GM12878 (cell line): ENCODE measurements at regions not wholly inside any gene's neighbourhood (a gene's known extent, or its start where the extent isn't known, plus 50 kb on each side); places are given as distances from the start of the nearest gene placed in this dataset.

Source experiments
- ATAC-seq: fragments of 200-7000 bp; cut with Tn5 transposase; 3 replicates; pipeline ENCODE4 v1.9.1; 2020; ENCODE audit warnings: mild to moderate bottlenecking, moderate library complexity
- BruUV-seq: library from RNA; stranded (reverse); fragments of 400-500 nt; replicated peaks from 2 replicates; lab custom pipeline; 2021; lab: Mats Ljungman, UMichigan
- CTCF ChIA-PET: fragments of 300-600 bp; sonication (Branson Sonifier 250); formaldehyde crosslinking; extraction: SDS; loops from one replicate; lab custom pipeline; 2021; ENCODE audit warnings: inconsistent platforms; lab: Yijun Ruan, JAX
- POLR2A ChIA-PET: fragments of 350-600 bp; formaldehyde crosslinking; extraction: SDS; loops from one replicate; lab custom pipeline; 2021; ENCODE audit warnings: inconsistent platforms; lab: Charles Lee
- RAD21 ChIA-PET: fragments of 300-600 bp; sonication (Branson Sonifier 250); formaldehyde crosslinking; loops from one replicate; lab custom pipeline; 2023; ENCODE audit warnings: antibody characterized with exemption; ENCODE audit not compliant: unreplicated experiment; lab: Charles Lee
- SMC1A ChIA-PET: fragments of 300-600 bp; sonication (Branson Sonifier 250); formaldehyde crosslinking; loops from one replicate; lab custom pipeline; 2023; ENCODE audit not compliant: unreplicated experiment, uncharacterized antibody; lab: Charles Lee
- DNase-seq: peaks from one replicate; pipeline ENCODE4 v3.0.0-alpha.2; 2011; ENCODE audit warnings: low read depth, low spot score
- FAIRE-seq: peaks from 3 replicates; lab custom pipeline; 2011; peaks lifted over from hg19 to GRCh38; lab: Jason Lieb, UNC
- H2AFZ ChIP-seq: 2 replicates; pipeline ENCODE4 v1.6.0; 2011; ENCODE audit warnings: low read depth, low read length, control low read depth; ENCODE audit not compliant: control insufficient read depth
- H3K27ac ChIP-seq: 2 replicates; pipeline ENCODE4 v1.5.1; 2011; ENCODE audit warnings: control low read depth; ENCODE audit not compliant: control insufficient read depth, insufficient read depth
- H3K27me3 ChIP-seq, 2 experiments: replicated peaks in 1 of 2; 2 replicates each; pipeline versions ENCODE4 v1.6.0 to v1.6.1; 2011; ENCODE audit warnings: low read length in 1 of 2; ENCODE audit not compliant: control insufficient read depth in 2 of 2, insufficient read depth in 2 of 2
- H3K36me3 ChIP-seq, 2 experiments: 2 replicates each; pipeline ENCODE4 v1.5.1; 2011; ENCODE audit warnings: low read length in 1 of 2; ENCODE audit not compliant: control insufficient read depth in 2 of 2, insufficient read depth in 2 of 2
- H3K4me1 ChIP-seq: 2 replicates; pipeline ENCODE4 v1.6.1; 2011; ENCODE audit warnings: mild to moderate bottlenecking, low read length, moderate library complexity, mixed read lengths; ENCODE audit not compliant: control insufficient read depth, insufficient read depth
- H3K4me2 ChIP-seq: 2 replicates; pipeline ENCODE4 v1.6.0; 2011; ENCODE audit warnings: control low read depth; ENCODE audit not compliant: control insufficient read depth, insufficient read depth
- H3K4me3 ChIP-seq: fragments of 200-600 bp; sonication (generic); 2 replicates; pipeline ENCODE4 v1.5.1; 2016
- H3K79me2 ChIP-seq: 2 replicates; pipeline ENCODE4 v1.6.0; 2011; ENCODE audit warnings: low read length; ENCODE audit not compliant: control insufficient read depth, insufficient read depth
- H3K9ac ChIP-seq: 2 replicates; pipeline ENCODE4 v1.8.0; 2011; ENCODE audit warnings: low read length, control low read depth, mixed read lengths; ENCODE audit not compliant: control insufficient read depth, insufficient read depth
- H3K9me3 ChIP-seq: replicated peaks from 3 replicates; pipeline ENCODE4 v1.5.1; 2011; ENCODE audit warnings: mild to moderate bottlenecking, low read length; ENCODE audit not compliant: control insufficient read depth, insufficient read depth
- H4K20me1 ChIP-seq: 2 replicates; pipeline ENCODE4 v1.6.0; 2011; ENCODE audit not compliant: control insufficient read depth, insufficient read depth
- CEBPB ChIP-seq, 2 experiments: fragments of 150-350 bp in 1 of 2; IDR thresholded peaks; 2 replicates each; pipeline ENCODE4 v1.6.1; 2012 to 2014; ENCODE audit warnings: low read depth in 2 of 2, low read length in 2 of 2, borderline replicate concordance in 1 of 2, inconsistent platforms in 1 of 2
- CUX1 ChIP-seq: IDR thresholded peaks from 2 replicates; pipeline ENCODE4 v1.6.1; 2012; ENCODE audit warnings: improper control_type of control experiment, low read depth, low read length; ENCODE audit not compliant: insufficient replicate concordance
- FOXK2 ChIP-seq: fragments of 450-650 bp; IDR thresholded peaks from 2 replicates; pipeline ENCODE4 v1.6.1; 2017; ENCODE audit warnings: mild to moderate bottlenecking, moderate library complexity
- GATAD2B ChIP-seq: fragments of 450-650 bp; conservative IDR thresholded peaks from 2 replicates; pipeline ENCODE4 v1.6.1; 2017; ENCODE audit warnings: low read depth, mild to moderate bottlenecking, moderate library complexity
- IRF4 ChIP-seq: IDR thresholded peaks from 2 replicates; pipeline ENCODE4 v1.6.1; 2011; ENCODE audit warnings: low read depth, low read length
- KLF5 ChIP-seq: fragments of 450-650 bp; IDR thresholded peaks from 2 replicates; pipeline ENCODE4 v1.6.1; 2014; ENCODE audit warnings: mild to moderate bottlenecking; ENCODE audit not compliant: partially characterized antibody
- NKRF ChIP-seq: fragments of 450-650 bp; conservative IDR thresholded peaks from 2 replicates; pipeline ENCODE4 v1.6.1; 2017; ENCODE audit warnings: mild to moderate bottlenecking, moderate library complexity
- SMC3 ChIP-seq: IDR thresholded peaks from 2 replicates; pipeline ENCODE4 v1.6.1; 2011; ENCODE audit warnings: low read length, improper control_type of control experiment, borderline replicate concordance
- TAF1 ChIP-seq: IDR thresholded peaks from 2 replicates; pipeline ENCODE4 v1.6.1; 2011; ENCODE audit warnings: mild to moderate bottlenecking, low read depth, low read length, borderline replicate concordance
- TCF12 ChIP-seq: IDR thresholded peaks from 2 replicates; pipeline ENCODE4 v1.6.1; 2011; ENCODE audit warnings: low read depth, mild to moderate bottlenecking, low read length
- ZSCAN29 ChIP-seq: fragments of 450-650 bp; IDR thresholded peaks from 2 replicates; pipeline ENCODE4 v1.6.1; 2017; ENCODE audit warnings: mild to moderate bottlenecking, moderate library complexity
- WGBS: methylation state at CpG from one replicate; pipeline ENCODE4 v1.1.6; 2016; ENCODE audit warnings: low lambda C conversion rate; ENCODE audit not compliant: insufficient replicate concordance, insufficient coverage; ENCODE audit errors: missing lambda C conversion rate; 5-methylcytosine and 5-hydroxymethylcytosine counted together
- in situ Hi-C: fragments of 300-500 bp; cut with MboI; formaldehyde crosslinking; loops from 9 replicates; pipeline ENCODE4 v1.14.3; 2018; ENCODE audit warnings: mixed read lengths
- intact Hi-C: fragments of 100-400 bp; cut with micrococcal nuclease; formaldehyde crosslinking; loops from one replicate; pipeline ENCODE4 v1.14.2; 2022; ENCODE audit not compliant: unreplicated experiment
- TF ChIP-seq, protein P1 (sequence below): fragments of 450-650 bp; IDR thresholded peaks from 2 replicates; pipeline ENCODE4 v1.6.1; 2017; ENCODE audit warnings: mild to moderate bottlenecking, low read depth, inconsistent platforms; ENCODE audit not compliant: poor library complexity, severe bottlenecking
- TF ChIP-seq, protein P2 (sequence below): IDR thresholded peaks from 2 replicates; pipeline ENCODE4 v1.6.1; 2011; ENCODE audit warnings: low read depth, mild to moderate bottlenecking, low read length, moderate library complexity, borderline replicate concordance; ENCODE audit errors: extremely low read depth

- DNase-seq (no peak), ATAC-seq (no peak), FAIRE-seq (no peak)
- H3K9ac ChIP-seq: no peak overlapping the region
- ChIA-PET POLR2A (no interaction called here), SMC1A (interaction anchor here (1.1 kb wide), 1 partner anchor 11 kb away, joined by 3 read pairs; no protein-coding TSS in a partner anchor), RAD21 (no interaction called here), CTCF (no interaction called here)
- H3K36me3 ChIP-seq: no peaks in the 10 kb centered on the region
- H3K9me3 ChIP-seq: no peaks in the 10 kb centered on the region
- WGBS: 59% methylated on average over 5 of the region's 5 CpGs
- BruUV-seq: no TSS peak
- H2AFZ ChIP-seq: no peak overlapping the region
- intact Hi-C loops: no loop called here
- no peaks in the 10 kb centered on the region for H3K4me1 ChIP-seq
- no peak overlapping the region for H3K27ac ChIP-seq
- H3K27me3 ChIP-seq: no peaks in the 10 kb centered on the region
- no peaks in the 10 kb centered on the region for H4K20me1 ChIP-seq
- H3K4me2 ChIP-seq: no peak overlapping the region
- H3K79me2 ChIP-seq: no peaks in the 10 kb centered on the region
- in situ Hi-C loops: no loop called here
- no peak overlapping the region for H3K4me3 ChIP-seq
- TF ChIP-seq TCF12 (no peak), FOXK2 (no peak), GATAD2B (no peak), ZSCAN29 (no peak), CUX1 (no peak), KLF5 (no peak), SMC3 (no peak), IRF4 (no peak), TAF1 (no peak), CEBPB (IDR thresholded peaks at IDR 0.05; ENCODE audit: borderline replicate concordance in 1 of 2, low read depth in 2 of 2, low read length in 2 of 2) (no peak), NKRF (no peak)
- TF ChIP-seq, protein P1, sequence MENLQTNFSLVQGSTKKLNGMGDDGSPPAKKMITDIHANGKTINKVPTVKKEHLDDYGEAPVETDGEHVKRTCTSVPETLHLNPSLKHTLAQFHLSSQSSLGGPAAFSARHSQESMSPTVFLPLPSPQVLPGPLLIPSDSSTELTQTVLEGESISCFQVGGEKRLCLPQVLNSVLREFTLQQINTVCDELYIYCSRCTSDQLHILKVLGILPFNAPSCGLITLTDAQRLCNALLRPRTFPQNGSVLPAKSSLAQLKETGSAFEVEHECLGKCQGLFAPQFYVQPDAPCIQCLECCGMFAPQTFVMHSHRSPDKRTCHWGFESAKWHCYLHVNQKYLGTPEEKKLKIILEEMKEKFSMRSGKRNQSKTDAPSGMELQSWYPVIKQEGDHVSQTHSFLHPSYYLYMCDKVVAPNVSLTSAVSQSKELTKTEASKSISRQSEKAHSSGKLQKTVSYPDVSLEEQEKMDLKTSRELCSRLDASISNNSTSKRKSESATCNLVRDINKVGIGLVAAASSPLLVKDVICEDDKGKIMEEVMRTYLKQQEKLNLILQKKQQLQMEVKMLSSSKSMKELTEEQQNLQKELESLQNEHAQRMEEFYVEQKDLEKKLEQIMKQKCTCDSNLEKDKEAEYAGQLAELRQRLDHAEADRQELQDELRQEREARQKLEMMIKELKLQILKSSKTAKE: no peak
- TF ChIP-seq, protein P2, sequence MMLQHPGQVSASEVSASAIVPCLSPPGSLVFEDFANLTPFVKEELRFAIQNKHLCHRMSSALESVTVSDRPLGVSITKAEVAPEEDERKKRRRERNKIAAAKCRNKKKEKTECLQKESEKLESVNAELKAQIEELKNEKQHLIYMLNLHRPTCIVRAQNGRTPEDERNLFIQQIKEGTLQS: no peak
These were observed 502.2 kb downstream of the NR4A2 start for GRCh38 chr2:155830351-155830750.
